GM21390 (cell line): ENCODE measurements at regions not wholly inside any gene's neighbourhood (a gene's known extent, or its start where the extent isn't known, plus 50 kb on each side); places are given as distances from the start of the nearest gene placed in this dataset.

Source experiments
- ATAC-seq: cut with Tn5 transposase; IDR thresholded peaks from one replicate; pipeline ENCODE4 v1.9.1; 2021; ENCODE audit not compliant: unreplicated experiment

DNA sequence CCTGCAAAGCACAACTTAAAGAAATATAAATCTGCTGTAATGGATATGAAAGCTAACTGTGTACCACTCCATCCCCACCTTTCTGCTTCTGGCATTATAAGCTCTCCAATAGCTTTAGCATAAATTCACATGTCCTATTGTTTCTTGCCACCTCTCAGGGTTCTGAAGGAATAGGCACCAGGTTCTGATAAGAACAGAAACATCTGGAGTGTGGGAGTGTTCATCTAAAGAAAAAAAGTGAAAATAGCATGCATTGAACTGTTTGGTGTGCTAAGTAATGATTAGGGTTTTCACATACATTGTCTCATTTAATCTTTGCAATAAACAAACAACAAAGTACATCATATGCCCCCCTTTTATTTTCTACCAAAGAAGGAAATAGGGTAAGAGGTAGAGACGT is 72.3 kb downstream of the FAM76B start:
- no peak for ATAC-seq

DNA sequence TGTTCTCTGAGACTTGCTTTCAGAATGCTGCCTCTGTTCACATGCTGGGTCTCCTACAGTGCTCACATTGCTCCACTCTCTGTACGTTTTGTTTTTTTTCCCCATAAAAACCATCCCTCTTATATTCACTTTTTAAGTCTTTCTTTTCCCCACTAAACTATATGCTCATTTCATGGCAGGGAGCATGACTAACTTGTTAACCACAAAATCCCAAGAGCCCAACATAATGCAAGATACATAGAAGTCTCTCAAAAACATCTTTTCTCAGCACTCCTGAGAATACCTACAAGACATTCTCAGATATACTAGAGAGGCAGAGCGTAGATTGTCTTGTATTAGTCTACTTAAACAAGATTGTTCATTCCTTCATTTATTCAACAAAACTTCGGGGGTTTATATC is 73.3 kb downstream of the FAM76B start:
- ATAC-seq = no peak

DNA sequence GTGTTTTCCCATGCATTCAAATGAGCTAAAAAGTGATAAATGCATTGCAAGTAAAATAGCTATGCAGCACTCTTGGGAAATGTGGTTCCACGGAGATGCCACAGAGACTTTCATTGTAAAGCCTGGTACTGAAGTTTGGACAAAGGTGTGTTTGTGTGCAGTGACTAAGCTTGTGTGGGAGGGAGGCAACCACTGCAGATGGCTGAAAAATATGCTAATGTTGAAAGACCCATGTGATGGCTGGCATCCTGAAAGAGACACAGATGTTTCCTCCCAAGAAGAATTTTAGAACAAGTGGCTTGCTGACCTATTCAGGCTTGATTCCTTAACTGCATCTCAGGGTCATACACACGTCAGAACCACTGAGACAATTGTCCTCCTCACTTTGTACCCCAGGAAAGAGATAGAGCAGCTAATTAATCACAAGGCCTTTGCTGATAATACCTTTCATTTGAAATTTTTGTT is 73.8 kb downstream of the FAM76B start:
- ATAC-seq = peak; percentile 75

DNA sequence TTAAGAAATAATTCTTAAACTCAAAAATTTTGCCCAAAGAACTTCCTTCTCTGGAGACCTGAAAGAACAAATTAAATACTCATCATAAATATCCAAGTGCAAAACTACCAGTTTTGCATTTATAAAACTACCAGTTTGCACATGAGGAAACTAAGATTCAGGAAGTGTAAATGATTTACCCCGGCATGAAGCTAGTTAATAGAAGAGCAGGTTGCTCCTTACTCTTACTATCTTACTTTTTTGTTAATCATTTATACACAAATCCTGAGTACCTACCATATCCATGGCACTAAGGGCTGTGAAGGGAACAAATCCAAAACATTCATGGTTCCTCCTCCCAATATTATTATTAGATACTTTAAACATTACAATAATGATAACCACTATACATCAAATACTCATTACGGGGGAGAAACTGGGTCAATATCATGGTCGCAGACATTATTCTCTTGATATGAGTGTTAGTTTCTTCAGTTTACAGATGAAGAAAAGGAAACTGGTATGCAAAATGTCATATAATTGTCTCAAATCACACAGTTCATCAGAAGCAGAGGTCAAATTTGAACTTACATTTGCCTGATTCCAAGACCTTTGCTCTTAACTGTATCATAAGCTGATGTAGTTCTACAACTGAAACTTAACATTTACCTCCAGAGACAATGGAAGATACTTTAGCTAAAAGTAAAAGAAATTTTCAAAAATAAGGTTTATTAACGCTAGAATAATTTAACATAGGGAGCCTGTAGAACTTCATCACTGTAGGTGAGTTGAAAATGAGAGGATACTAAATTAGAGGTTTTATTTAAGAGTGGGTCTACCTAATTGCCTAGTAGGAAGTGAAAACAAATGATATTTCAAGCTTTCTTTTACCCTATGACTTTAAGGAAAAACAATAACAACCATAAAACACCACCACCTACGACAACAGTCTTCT is 74.5 kb downstream of the FAM76B start:
- ATAC-seq = peak; percentile 21

DNA sequence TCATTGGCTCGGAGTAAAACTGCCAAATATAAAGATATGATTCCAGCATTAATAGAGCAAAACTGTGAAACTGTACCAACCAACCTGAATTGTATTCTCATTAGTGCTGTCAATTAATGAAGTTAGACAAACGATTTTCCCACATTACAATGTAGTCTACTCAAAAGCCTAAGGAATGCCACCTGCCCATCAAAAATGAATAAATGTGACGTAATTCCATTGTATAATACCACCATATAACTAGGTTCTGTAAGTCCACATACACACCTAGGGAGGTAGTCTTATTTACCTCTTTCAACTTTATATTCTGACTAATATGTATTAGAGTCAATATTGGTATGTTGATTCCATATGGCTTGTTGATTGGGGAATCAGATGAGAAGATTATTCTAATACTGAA is 76.2 kb downstream of the FAM76B start:
- no peak for ATAC-seq

DNA sequence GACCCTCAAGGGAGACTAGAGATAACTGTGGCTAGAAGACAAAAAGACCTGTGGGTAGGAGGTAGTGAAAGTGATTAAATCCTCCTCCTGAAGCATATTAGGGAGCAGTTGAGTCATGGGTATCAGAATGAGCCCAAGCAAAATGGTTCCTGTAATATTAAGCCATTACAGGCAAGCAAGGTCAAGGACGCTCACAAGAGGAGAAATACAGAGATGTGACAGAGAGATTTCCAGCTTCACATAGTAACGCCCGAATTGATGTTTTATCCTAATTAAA is 77.7 kb downstream of the FAM76B start:
- ATAC-seq = peak; percentile 3

DNA sequence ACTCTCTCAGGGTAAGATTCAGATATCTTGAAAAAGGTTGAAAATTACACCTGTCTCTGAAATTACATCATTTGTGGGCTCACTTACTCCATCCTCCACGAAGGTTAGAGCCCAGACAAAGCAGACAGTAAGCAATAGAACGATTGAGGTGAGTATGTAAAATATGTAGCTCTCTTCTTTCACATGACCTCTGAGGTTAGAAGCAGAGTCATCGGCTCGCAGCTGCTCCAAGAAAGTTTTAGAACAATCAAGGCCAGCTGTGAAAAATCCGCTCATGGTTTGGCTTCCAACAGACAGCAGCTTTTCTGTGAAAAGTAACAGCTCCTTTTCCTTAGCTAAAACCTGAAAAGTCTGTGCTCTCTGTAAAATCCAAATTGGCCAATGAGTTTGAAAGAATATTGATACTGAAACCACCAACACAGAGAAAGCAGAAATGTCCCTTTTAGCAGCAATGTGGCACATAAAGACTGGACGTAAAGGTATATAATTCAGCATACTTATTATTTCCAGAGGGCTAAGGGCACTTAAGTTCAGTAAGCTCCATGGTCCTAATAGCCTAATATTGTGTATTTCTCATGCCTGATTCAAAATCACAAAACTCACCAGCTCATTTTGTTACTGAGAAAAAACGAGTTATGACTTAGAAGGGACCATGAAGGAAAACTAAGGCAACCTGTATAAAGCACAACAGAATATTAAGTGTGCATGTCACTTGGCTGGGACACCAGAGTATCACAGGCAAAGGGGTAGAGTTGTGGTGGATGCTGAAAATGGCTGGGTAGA is 78.2 kb downstream of the FAM76B start:
- ATAC-seq = peak; percentile 40

DNA sequence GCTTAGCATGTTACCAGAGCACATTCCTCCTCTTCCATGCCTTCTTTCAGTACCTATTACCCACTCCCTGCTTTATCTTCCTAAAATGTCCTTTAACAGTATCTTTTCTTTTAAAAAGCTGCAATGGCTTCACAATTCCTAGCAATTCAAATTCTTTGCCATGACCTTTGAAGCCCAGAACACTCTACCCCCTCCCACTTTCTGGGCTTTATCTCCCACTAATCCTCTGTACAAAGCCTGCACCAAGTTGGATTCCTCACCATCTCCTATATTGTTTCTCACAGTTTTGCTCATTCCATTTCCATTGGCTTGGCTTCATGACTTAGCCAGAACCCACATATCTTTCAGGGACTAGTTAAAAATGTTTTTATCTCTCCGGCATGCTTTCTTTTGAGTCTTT is 80.9 kb downstream of the FAM76B start:
- ATAC-seq = no peak

DNA sequence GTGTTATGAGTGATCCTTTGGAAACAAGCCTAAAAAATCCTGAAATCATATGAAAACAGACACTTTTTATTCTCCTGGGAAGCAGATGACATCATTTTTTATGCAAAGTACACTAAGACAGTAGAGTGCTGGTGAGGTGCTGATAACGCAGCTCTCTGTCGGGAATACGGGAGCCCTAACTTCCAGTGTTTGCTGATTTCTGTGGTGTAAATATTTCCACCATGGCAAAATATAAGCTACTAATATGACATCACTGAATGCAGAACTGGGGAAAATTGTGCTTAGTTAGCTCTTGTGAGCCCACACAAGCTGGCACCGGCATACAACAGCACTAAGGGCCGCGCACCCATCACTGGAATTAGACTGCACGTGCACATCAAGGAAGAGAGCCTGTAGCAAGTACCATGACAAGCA is 82.6 kb downstream of the FAM76B start:
- ATAC-seq = no peak

DNA sequence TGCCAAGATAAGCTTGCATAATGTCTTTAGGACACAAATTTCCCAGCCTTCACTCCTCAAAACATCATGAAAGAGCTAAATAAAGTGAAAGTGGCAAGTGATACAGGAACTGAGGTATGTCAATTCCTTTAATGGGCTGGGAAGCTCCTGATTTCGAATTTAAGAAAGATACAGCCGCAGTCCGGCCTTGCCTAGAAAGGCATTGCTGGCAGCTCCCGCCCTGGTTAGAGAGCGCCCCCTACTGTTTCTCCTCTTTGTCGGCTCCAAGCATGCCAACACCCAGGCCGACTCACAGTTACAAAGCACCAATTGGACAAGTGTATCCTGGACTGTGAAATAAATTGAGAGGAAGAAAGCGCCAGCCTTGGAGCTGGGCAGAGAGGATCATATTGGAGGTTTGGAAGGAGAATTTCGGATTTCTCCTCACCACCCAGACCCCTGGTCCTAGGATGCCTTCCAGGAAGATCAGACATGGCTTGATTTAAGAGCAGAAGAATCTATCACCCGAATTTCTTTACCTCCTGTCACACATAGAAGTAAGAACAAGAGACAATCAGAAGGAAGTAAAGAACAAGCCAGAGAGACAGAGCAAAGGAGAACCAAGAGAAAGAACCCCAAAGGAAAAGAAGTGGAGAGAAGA is 84.0 kb downstream of the FAM76B start:
- ATAC-seq = peak; percentile 83

DNA sequence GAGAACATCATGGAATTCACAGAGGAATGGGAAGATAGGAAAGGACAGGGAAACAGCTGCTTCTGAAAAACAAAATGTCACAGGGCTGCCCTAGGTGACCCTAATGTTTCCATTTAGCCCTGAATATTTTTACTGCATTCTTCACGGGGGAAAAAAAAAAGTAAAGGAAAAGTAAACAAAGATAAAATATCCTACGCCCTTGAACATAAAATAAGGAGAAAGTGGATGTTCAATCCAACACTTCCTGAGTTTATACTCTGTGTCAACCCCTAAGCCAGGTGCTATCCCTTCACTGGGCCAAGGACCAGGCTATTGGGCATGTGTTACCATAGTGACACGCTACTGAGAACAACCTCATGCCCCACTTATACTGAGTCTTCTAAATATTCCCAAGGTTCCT is 84.7 kb downstream of the FAM76B start:
- ATAC-seq = no peak

DNA sequence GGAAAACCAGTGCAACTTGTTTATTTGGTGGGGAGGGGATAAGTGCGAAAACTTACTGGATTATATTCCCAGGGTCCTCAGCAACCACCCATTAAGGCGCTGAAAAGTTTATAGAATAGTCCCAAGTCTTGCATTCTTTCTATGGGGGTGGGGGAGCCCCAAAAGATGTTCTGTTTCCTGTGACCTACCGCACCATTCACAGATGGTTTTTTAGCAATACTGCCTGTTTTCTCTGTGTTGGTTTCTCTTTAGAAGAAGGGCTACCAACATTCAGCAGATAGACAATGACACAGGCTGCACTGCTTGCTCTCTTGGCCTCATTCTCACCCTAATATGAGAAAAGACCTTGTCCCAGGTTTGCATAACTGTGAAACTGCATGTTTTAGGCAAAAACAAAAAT is 86.5 kb downstream of the FAM76B start:
- peak; percentile 31 for ATAC-seq

DNA sequence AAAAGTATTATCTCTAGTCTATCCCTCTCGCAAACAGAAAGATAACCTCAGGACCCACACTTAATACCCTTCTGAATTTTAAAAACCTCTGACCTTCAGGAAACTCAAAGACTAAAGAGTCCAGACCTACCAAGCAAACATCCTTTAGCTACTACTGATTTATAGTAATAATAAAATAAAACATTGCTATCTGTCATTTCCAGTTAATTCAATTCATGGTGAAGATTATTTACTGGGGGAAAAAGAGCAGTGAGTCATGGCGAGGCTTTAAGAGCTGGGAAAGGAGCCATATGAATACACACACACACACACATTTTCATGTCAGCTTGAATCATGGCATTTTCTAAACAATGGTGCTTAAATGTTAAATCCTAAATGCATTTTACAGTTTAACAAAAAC is 87.1 kb downstream of the FAM76B start:
- ATAC-seq = no peak

DNA sequence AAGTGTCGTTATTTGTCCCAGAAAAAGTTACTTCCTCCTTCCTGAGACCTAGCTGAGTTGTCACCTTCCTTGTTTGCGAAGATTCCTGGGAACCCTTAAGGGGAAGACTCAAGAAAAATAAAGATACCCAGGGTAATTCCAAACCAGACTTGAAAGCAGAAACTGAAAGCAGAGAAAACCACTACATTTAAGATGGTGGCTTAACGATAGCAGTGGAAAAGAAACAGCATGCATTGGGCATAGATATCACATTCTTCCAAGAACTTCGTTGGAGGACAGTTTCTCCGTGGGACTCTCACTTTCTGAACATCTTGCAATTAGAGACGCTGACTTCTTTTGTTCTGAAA is 89.1 kb downstream of the FAM76B start:
- peak; percentile 40 for ATAC-seq

DNA sequence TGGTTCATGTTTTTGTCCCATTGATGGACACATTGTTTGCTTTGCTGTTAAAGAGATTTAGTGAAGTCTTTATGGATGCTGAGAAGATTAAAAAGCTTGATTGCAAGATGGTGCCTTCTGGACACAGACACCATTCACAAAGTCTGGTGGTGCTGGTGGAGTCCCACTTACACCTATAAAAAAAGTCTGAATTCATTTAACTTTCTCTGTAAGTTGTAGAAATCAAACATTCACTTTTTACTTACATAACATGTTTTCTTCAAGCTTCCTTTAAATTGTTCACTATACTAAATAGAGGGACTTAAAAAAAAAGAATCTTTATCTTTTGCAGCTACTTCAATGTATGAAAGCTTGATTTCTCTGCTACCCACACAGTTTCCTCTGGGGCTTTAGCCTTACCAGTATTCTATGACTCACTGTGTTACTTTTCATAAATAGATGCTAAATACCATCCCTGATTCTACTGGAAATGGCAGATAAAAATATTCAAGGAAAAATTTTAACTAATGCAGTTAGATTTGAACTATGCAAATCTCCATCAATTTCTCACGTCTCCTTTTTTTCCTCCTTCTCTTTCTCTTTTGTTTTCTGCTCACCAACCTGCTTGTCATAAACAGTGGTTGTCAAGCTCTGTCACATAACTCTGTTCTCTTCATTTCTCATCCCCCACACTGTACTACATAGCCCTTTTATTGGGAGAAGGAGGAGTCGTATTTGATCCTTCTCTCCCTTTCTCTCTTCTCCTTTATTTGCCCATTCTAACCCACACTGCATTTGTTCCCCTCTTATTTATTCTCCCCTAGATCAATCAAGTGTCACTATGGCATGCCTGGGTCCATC is 89.7 kb downstream of the FAM76B start:
- ATAC-seq = peak; percentile 51

DNA sequence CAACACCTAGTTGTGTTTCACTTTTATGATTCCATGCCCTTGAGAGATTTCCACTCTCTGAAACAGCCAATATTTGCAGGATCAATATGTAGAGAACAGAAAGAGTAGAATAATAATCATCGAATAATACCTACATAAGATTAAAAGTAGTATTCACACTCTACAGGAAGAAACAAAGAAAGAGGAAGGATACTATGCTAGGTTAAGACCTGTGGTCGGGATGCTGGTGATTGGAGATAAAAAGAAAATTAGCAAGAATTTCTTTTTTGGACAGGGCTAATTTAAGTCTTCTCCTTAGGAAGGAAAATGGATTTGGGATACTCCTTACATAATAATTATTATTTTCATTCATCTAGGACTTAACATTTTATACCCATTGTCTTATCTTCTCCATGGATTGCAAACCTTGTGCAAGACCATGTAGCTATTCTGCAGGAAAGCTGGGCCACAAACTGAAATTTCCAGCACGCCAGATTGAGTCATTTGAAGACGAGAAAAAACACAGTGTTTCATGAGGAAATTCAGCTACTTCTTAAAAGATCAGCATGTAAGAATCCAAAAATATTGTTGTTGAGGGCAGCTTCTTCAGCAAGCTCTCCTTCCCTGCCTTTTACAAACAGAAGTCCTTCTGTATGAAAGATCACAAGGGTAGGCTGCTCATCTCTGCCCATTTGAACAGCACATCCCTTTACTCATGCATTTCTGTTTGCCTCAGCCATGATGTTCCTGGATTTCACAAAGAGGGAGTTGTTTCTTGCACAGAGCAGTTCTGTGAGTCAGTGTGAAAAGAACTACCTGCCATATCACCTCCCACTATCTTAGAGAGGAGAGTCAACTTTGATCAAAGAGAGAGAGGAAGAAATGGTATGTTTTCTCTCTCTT is 90.7 kb downstream of the FAM76B start:
- ATAC-seq = no peak

DNA sequence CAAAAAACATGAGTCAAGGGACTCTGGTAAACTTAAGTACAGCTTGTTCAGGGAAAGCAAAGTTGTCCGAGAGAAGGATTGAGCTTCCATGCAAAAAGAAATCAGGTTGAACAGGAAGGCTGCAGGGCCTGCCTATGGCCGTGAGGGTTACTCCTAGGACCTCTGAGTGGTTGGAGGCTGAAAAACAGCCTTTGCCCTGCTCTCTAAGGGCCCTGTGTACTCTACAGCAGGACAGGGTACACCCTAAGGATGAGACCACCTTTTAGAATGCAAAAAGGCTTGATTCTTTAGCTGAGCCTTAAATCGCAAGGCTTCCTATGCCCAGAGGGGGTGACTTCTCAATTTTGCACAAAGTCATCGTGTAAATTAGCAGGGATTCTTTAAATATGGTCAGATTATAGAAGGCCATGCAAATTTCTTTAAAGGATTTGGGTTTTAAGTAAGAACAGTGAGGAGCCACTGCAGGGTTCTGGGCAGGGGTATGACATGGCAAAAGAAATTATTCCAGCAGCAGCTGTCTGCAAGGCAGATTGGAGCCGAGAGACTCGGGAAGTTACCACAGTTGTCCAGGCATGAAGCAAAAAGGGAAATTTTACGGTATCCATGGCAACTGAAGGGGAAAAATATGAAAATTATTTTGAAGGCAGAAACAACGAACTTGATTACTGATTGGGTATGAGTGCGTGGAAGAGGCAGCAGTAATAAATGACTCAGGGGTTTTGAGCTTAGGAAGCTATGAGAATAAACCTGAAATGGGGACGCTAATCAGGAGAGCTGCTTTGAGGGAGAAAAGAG is 91.8 kb downstream of the FAM76B start:
- no peak for ATAC-seq

DNA sequence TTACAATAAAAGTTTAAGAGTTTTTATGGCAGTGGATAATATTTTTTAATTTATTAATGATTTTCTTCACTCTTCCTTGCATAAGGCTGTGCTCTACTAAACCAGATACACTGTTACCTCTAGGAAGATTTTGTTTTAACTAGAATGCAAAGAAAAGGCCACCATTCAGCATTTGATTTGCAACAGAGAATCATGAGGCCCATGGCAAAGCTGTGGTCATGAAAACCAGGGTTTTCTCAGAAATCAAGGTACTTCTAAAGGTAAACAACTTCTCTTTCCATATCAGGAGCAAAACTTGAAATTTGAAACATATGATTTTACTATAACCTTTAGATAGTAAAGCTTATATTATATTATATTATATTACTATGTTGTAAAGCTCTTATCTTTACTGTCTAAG is 94.4 kb downstream of the FAM76B start:
- ATAC-seq = no peak

DNA sequence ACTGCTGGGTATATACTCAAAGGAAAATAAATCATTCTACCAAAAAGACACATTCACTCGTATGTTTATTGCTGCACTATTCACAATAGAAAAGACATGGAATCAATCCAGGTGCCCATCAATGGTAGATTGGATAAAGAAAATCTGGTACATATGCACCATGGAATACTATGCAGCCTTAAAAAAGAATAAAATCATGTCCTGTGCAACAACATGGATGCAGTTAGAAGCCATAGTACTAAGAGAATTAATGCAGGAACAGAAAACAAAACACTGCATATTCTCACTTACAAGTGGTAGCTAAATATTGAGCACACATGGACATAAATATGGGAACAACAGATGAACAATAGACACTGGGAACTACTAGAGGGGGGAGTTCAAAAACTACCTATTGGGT is 96.3 kb downstream of the FAM76B start:
- no peak for ATAC-seq
